ENCODE measurements at regions not wholly inside any gene's neighbourhood (a gene's known extent, or its start where the extent isn't known, plus 50 kb on each side); places are given as distances from the start of the nearest gene placed in this dataset.

GRCh38 chr13:58876473-58876872 lies 1244.9 kb downstream of the PCDH17 start:
- no peak for TF ChIP-seq CTCF (IDR thresholded peaks at IDR 0.05)
- DNase-seq (no peak), ATAC-seq (ENCODE audit: poor library complexity) (no peak)
- no peaks in the 10 kb centered on the region for H3K27me3 Mint-ChIP-seq
- Histone ChIP-seq H3K4me3 (ENCODE audit: low read length) (no peak overlapping the region), H3K27ac (ENCODE audit: low read depth in 1 of 2, low read length in 2 of 2) (no peak overlapping the region), H3K27me3 (ENCODE audit: control insufficient read depth in 1 of 2, insufficient read depth in 2 of 2, low read length in 2 of 2) (no peaks in the 10 kb centered on the region), H3K36me3 (ENCODE audit: insufficient read depth, low read length) (no peaks in the 10 kb centered on the region), H3K4me1 (ENCODE audit: insufficient read depth, low read length) (no peaks in the 10 kb centered on the region), H3K9me3 (ENCODE audit: control insufficient read depth in 1 of 2, insufficient read depth in 1 of 2, low read length in 2 of 2) (no peaks in the 10 kb centered on the region)
- no peaks in the 10 kb centered on the region for H3K36me3 Mint-ChIP-seq (ENCODE audit: low read depth)
- H3K9me3 Mint-ChIP-seq: peaks cover 13% of the 10 kb centered on the region
- H3K4me3 Mint-ChIP-seq: no peak overlapping the region
- POLR2A ChIA-PET: no interaction called here
- intact Hi-C loops (cut with DNase I, micrococcal nuclease): no loop called here
- no peaks in the 10 kb centered on the region for H3K4me1 Mint-ChIP-seq (ENCODE audit: low read depth)
- H3K27ac Mint-ChIP-seq: no peak overlapping the region
- CTCF ChIA-PET: no interaction called here

- intact Hi-C loops (cut with DNase I, micrococcal nuclease): no loop called here
- ChIA-PET POLR2A (no interaction called here), CTCF (no interaction called here)
- H3K27me3 Mint-ChIP-seq: no peaks in the 10 kb centered on the region
- ATAC-seq (ENCODE audit: poor library complexity): no peak
- H3K27ac Mint-ChIP-seq: no peak overlapping the region
- H3K27me3 ChIP-seq (ENCODE audit: control insufficient read depth in 1 of 2, insufficient read depth in 2 of 2, low read length in 2 of 2): no peaks in the 10 kb centered on the region
- DNase-seq: no peak
- no peak for TF ChIP-seq CTCF (IDR thresholded peaks at IDR 0.05)
- H3K4me1 Mint-ChIP-seq (ENCODE audit: low read depth): no peaks in the 10 kb centered on the region
- H3K9me3 Mint-ChIP-seq: peaks cover 7% of the 10 kb centered on the region
- H3K9me3 ChIP-seq (ENCODE audit: control insufficient read depth in 1 of 2, insufficient read depth in 1 of 2, low read length in 2 of 2): no peaks in the 10 kb centered on the region
- no peak overlapping the region for H3K4me3 Mint-ChIP-seq
- no peak overlapping the region for H3K4me3 ChIP-seq (ENCODE audit: low read length)
- no peaks in the 10 kb centered on the region for H3K36me3 ChIP-seq (ENCODE audit: insufficient read depth, low read length)
- H3K4me1 ChIP-seq (ENCODE audit: insufficient read depth, low read length): no peaks in the 10 kb centered on the region
- no peaks in the 10 kb centered on the region for H3K36me3 Mint-ChIP-seq (ENCODE audit: low read depth)
- no peak overlapping the region for H3K27ac ChIP-seq (ENCODE audit: low read depth in 1 of 2, low read length in 2 of 2)
Measured at GRCh38 chr13:58879114-58879513, 1247.6 kb downstream of the PCDH17 start.

GRCh38 chr13:58882516-58882915 lies 1251.0 kb downstream of the PCDH17 start:
- ChIA-PET POLR2A (no interaction called here), CTCF (no interaction called here)
- DNase-seq (no peak), ATAC-seq (ENCODE audit: poor library complexity) (no peak)
- Mint-ChIP-seq H3K27me3 (no peaks in the 10 kb centered on the region), H3K27ac (no peak overlapping the region), H3K4me1 (ENCODE audit: low read depth) (no peaks in the 10 kb centered on the region), H3K36me3 (ENCODE audit: low read depth) (no peaks in the 10 kb centered on the region), H3K9me3 (no peaks in the 10 kb centered on the region), H3K4me3 (no peak overlapping the region)
- Histone ChIP-seq H3K27me3 (ENCODE audit: control insufficient read depth in 1 of 2, insufficient read depth in 2 of 2, low read length in 2 of 2) (no peaks in the 10 kb centered on the region), H3K4me1 (ENCODE audit: insufficient read depth, low read length) (no peaks in the 10 kb centered on the region), H3K27ac (ENCODE audit: low read depth in 1 of 2, low read length in 2 of 2) (no peak overlapping the region), H3K9me3 (ENCODE audit: control insufficient read depth in 1 of 2, insufficient read depth in 1 of 2, low read length in 2 of 2) (no peaks in the 10 kb centered on the region), H3K4me3 (ENCODE audit: low read length) (no peak overlapping the region), H3K36me3 (ENCODE audit: insufficient read depth, low read length) (no peaks in the 10 kb centered on the region)
- no peak for TF ChIP-seq CTCF (IDR thresholded peaks at IDR 0.05)
- intact Hi-C loops (cut with DNase I, micrococcal nuclease): no loop called here

All from CD4-positive, alpha-beta T cell (primary cell).